Activated CD8-positive, alpha-beta memory T cell treated with anti-CD3 and anti-CD28 coated beads for 1 hour (primary cell): ENCODE measurements at regions not wholly inside any gene's neighbourhood (a gene's known extent, or its start where the extent isn't known, plus 50 kb on each side); places are given as distances from the start of the nearest gene placed in this dataset.

ENCODE experiments used
- DNase-seq, 2 donors: peaks; one replicate each; pipeline ENCODE4 v3.0.0-alpha.2; 2020; ENCODE audit warnings: low read depth in 1 of 2; ENCODE audit errors: extremely low read depth in 1 of 2

- DNase-seq: no peak
These were observed 53.5 kb downstream of the ZNF608 start for GRCh38 chr5:124692950-124693349.

- no peak for DNase-seq
These were observed 54.1 kb downstream of the ZNF608 start for GRCh38 chr5:124692324-124692723.

- DNase-seq: no peak
These were observed 56.8 kb downstream of the ZNF608 start for GRCh38 chr5:124689653-124690052.

- no peak for DNase-seq
These were observed 60.0 kb downstream of the ZNF608 start for GRCh38 chr5:124686239-124687004.

- no peak for DNase-seq
These were observed 61.0 kb downstream of the ZNF608 start for GRCh38 chr5:124685404-124685930.

- no peak for DNase-seq
These were observed 62.4 kb downstream of the ZNF608 start for GRCh38 chr5:124683917-124684555.

- no peak for DNase-seq
These were observed 66.8 kb downstream of the ZNF608 start for GRCh38 chr5:124679578-124680199.

GRCh38 chr5:124678922-124679519 lies 67.4 kb downstream of the ZNF608 start:
- no peak for DNase-seq

GRCh38 chr5:124678468-124678867 lies 68.0 kb downstream of the ZNF608 start:
- DNase-seq: no peak

GRCh38 chr5:124677374-124678351 lies 68.8 kb downstream of the ZNF608 start:
- no peak for DNase-seq

GRCh38 chr5:124675931-124676846 lies 70.2 kb downstream of the ZNF608 start:
- DNase-seq: no peak

GRCh38 chr5:124671193-124671592 lies 75.2 kb downstream of the ZNF608 start:
- no peak for DNase-seq

- DNase-seq: no peak
These were observed 75.7 kb downstream of the ZNF608 start for GRCh38 chr5:124670722-124671184.

- DNase-seq: no peak
These were observed 76.3 kb downstream of the ZNF608 start for GRCh38 chr5:124669956-124670721.

- DNase-seq: no peak
These were observed 77.2 kb downstream of the ZNF608 start for GRCh38 chr5:124669300-124669648.

- no peak for DNase-seq
These were observed 77.8 kb downstream of the ZNF608 start for GRCh38 chr5:124668353-124669299.

GRCh38 chr5:124665625-124666024 lies 80.8 kb downstream of the ZNF608 start:
- no peak for DNase-seq
